Muscle of leg (tissue), 3 donors: ENCODE measurements at regions not wholly inside any gene's neighbourhood (a gene's known extent, or its start where the extent isn't known, plus 50 kb on each side); places are given as distances from the start of the nearest gene placed in this dataset.

ENCODE experiments used
- DNase-seq: peaks from one replicate; pipeline ENCODE4 v3.0.0; 2013
- H3K27ac ChIP-seq: one replicate; pipeline ENCODE4 v1.5.1; 2013; ENCODE audit warnings: mild to moderate bottlenecking, low read length, control low read depth
- H3K27me3 ChIP-seq: one replicate; pipeline ENCODE4 v1.6.1; 2013; ENCODE audit warnings: low read length; ENCODE audit not compliant: control insufficient read depth, insufficient read depth
- H3K36me3 ChIP-seq: one replicate; pipeline ENCODE4 v1.6.1; 2013; ENCODE audit warnings: low read length; ENCODE audit not compliant: control insufficient read depth, insufficient read depth
- H3K4me1 ChIP-seq: one replicate; pipeline ENCODE4 v1.6.1; 2013; ENCODE audit warnings: low read length; ENCODE audit not compliant: control insufficient read depth, insufficient read depth
- H3K4me3 ChIP-seq: one replicate; pipeline ENCODE4 v1.5.1; 2013; ENCODE audit warnings: low read length, control low read depth
- H3K9me3 ChIP-seq: replicated peaks from 2 replicates; pipeline ENCODE4 v1.6.1; 2013; ENCODE audit warnings: low read depth, low read length; ENCODE audit not compliant: control insufficient read depth
- WGBS: methylation state at CpG from one replicate; pipeline ENCODE4 v1.1.5; 2013; ENCODE audit warnings: missing lambda C conversion rate; ENCODE audit not compliant: insufficient coverage; 5-methylcytosine and 5-hydroxymethylcytosine counted together

DNA sequence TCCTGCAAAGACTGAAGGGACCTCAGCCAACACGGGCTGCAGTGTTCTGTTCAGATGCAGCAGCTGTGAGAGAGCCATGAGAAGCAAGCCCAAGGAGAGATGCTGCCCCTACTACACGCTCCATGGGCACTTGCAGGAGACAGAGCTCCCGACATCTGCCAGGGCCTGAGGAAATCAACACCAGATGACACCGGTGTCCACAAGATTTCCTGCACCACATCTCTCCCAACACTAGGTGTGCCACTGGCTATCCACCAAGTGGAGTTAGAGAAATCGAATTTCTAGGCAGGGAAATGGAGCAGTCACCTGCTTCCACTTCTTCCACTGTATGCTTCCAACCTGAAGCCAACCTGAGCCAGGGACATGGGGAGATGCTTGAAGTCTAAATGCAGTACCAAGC, 445.3 kb downstream of the RWDD3 start:
- H3K4me3 ChIP-seq: no peak overlapping the region
- DNase-seq: no peak
- H3K9me3 ChIP-seq: no peaks in the 10 kb centered on the region
- no peaks in the 10 kb centered on the region for H3K36me3 ChIP-seq
- H3K27ac ChIP-seq: no peak overlapping the region
- no peaks in the 10 kb centered on the region for H3K4me1 ChIP-seq
- no peaks in the 10 kb centered on the region for H3K27me3 ChIP-seq
- WGBS: 71% methylated on average over 2 of the region's 5 CpGs

DNA sequence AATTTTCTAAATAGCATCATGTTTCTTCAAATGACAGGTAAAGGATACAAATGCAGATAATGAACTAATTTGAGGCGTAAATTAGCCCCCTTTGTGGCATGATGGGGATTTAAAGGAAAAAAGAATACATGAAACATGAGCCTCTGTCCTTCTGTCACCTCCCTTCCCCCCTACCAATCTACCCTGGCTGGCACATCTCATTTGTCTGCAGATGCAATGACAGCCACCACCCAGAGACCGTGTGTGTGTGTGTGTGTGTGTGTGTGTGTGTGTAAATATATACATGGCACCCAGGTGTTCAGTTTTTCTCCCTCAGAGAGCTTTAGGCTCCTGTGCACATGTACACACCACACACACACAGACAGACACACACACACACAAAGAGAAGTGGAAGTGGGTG, 451.1 kb downstream of the RWDD3 start:
- Histone ChIP-seq H3K27me3 (no peaks in the 10 kb centered on the region), H3K36me3 (no peaks in the 10 kb centered on the region), H3K9me3 (no peaks in the 10 kb centered on the region), H3K27ac (no peak overlapping the region), H3K4me1 (no peaks in the 10 kb centered on the region), H3K4me3 (no peak overlapping the region)
- no CpG with 5 or more reads among the region's 2 CpGs for WGBS
- no peak for DNase-seq

DNA sequence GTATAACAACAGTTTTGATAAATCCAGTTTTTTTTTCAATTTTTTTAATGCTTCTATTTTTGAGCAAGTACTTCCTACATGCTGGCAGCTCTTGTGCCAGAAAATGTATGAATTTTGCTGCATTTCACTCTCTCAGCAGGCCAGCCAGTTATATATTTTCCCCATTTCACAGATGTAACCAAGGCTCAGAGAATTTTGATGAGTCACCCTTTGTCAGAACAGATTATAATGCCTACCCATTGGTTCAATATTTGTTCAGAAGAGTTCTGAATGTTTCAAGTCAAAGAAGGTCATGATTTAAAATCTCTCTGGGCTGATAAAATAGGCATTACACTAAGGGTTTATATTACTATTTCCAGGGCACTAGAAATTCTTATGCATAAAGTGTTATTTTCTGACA, 452.2 kb downstream of the RWDD3 start:
- H3K4me1 ChIP-seq: no peaks in the 10 kb centered on the region
- DNase-seq: no peak
- no peaks in the 10 kb centered on the region for H3K27me3 ChIP-seq
- no peaks in the 10 kb centered on the region for H3K9me3 ChIP-seq
- no peaks in the 10 kb centered on the region for H3K36me3 ChIP-seq
- no peak overlapping the region for H3K4me3 ChIP-seq
- no peak overlapping the region for H3K27ac ChIP-seq

DNA sequence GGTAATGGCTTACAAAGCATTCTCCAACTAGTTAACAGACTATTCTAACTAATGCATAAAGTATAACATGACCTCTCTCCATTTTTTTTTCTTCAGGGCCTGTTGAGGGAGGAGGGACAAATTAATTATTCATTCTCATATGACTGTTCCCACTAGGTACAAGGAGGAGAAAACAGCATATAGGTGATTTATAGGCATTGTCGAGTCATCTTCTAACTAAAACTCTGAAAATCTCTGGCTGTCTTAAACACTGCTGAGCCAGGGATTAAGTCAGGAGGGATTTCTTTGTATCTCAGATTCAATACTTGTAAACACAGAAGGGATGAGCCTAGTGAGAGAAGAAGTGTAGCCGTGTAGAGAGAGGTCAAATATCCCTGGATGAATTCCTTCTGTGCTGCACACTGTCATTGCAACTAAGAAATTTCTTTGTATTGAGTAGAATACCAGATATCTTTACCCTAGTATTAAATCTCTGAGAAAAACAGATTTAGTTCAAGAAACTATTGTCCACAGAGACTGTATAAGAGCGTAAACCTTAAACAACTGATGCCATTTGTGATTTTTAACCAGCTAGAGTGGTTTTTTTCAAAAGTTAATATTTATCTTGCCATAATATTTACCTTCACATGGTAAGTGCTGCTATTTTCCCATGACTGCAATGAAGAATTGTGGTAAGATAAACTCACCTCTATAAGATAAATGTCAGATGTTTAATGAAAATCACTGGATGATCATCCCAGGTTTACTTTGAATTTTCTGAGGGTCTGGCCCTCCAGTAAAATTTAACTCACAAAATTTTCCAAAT, 465.3 kb downstream of the RWDD3 start:
- H3K4me3 ChIP-seq: no peak overlapping the region
- H3K36me3 ChIP-seq: no peaks in the 10 kb centered on the region
- peak; percentile 49 for DNase-seq
- no peaks in the 10 kb centered on the region for H3K27me3 ChIP-seq
- H3K27ac ChIP-seq: no peak overlapping the region
- WGBS: no CpG with 5 or more reads among the region's 3 CpGs
- H3K9me3 ChIP-seq: peaks cover 12% of the 10 kb centered on the region
- no peaks in the 10 kb centered on the region for H3K4me1 ChIP-seq

DNA sequence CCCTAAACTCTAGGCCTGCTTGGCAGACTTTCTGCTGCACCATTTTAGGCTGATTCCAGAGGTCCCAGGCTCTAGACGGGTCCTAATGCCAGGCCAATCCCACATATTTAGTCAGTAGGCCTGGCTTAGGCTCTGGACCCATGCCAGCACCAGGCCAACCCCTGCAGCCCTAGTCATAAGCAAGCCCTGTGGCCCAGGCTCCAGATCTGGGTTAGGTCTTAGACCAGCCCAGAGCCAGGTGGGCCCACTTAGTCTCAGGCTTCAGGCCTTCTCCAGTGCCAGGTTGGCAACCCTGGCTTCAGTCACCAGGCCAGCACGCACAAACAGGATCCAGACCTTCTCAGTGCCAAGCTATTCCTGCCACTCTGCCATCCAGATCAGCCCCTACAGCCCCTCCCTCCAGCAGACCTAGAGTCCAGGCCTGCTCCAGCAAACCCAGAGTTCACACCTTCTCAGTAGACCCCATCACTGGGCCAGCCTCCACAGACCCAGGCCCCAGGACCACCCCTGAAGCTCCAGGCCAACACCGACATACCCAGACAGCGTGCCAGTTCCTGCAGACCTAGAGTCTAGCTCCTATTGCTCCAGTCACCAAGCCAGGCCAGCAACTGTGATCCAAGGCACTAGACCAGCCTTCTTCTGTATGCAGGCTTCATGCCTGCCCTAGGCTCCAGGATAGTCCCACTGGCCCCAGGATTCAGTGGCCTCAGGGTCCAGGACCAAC, 467.6 kb downstream of the RWDD3 start:
- Histone ChIP-seq H3K27me3 (no peaks in the 10 kb centered on the region), H3K27ac (no peak overlapping the region), H3K4me1 (no peaks in the 10 kb centered on the region), H3K4me3 (no peak overlapping the region), H3K9me3 (peaks cover 12% of the 10 kb centered on the region), H3K36me3 (no peaks in the 10 kb centered on the region)
- DNase-seq: no peak
- WGBS: 79% methylated on average over 4 of the region's 4 CpGs

DNA sequence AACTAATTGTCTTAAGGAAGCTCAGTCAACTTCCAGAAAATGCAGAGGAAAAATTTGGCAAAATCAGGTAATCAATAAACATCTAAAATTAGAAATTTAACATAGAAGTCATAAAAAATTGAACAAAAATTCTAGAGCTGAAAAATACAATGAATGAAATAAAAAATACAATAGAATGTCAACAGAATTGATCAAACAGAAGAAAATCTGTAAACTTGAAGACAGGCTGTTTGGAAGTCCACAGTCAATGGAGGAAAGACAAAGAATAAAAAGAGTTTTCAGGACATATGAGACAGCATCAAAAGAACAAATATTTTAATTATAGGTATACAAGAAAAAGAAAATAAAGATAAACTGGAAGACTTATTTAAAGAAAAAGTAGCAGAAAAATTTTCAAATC, 469.0 kb downstream of the RWDD3 start:
- Histone ChIP-seq H3K27ac (no peak overlapping the region), H3K4me3 (no peak overlapping the region), H3K4me1 (no peaks in the 10 kb centered on the region), H3K27me3 (no peaks in the 10 kb centered on the region), H3K9me3 (peaks cover 12% of the 10 kb centered on the region), H3K36me3 (no peaks in the 10 kb centered on the region)
- DNase-seq: no peak

DNA sequence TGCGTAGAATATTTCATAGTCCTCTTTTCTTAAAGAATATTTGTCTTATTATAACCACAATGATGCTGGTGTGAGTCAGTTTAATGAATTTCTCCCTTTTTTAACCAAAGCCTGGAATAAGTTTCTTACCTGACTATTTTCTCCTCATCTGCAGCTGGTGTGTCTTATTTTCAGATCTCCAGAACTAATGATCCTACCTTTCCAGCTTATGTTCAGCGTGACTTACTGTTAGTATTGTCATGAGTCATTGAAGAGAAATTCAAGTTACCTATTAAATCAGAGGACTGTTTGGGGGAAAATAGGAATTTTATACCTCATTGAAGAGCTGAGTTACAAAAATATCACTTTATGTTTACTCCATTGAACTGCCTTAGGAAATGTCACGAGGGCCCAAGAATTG, 482.1 kb downstream of the RWDD3 start:
- Histone ChIP-seq H3K9me3 (no peaks in the 10 kb centered on the region), H3K4me1 (no peaks in the 10 kb centered on the region), H3K36me3 (no peaks in the 10 kb centered on the region), H3K4me3 (no peak overlapping the region), H3K27me3 (no peaks in the 10 kb centered on the region), H3K27ac (no peak overlapping the region)
- DNase-seq: no peak
- no CpG with 5 or more reads among the region's 3 CpGs for WGBS

DNA sequence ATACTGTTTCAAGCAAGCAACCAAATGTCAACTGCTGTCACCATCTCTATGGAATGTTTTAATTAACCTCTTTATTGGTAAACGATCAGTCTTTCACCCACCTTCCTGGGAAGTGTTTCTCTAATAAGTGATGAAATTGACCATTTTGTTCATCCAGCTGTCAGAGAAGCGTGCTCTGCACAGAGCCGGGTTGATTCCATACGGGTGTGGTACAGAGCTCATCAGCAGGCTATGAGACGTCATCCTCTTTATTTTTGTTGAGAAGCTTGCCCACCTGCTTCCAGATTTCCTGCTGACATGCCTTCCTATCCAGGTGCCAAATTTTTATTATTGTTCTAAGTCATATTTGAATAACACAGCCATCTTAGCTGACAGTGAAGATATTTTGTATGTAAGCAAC, 482.5 kb downstream of the RWDD3 start:
- no peak overlapping the region for H3K27ac ChIP-seq
- no peak for DNase-seq
- WGBS: no CpG with 5 or more reads among the region's 5 CpGs

DNA sequence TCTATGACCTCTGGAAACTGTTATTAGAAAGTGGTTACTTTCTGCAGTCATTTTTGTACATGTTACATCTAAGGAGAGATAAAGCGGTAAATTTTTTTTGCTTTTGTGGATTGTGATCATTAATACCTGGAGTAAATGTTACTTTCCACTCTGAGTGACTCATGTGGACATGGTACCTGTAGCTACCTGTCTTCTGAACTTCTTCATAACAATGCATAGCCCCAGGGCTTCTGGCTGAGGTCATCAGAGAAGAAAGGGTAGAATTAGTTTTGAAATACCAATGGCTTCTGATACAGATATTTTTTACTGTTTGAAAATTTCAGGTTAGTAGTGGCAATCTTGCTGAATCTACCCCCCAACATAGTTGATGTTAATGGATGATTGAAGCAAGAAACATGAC, 489.3 kb downstream of the RWDD3 start:
- H3K27ac ChIP-seq: no peak overlapping the region
- no peak overlapping the region for H3K4me3 ChIP-seq
- no peaks in the 10 kb centered on the region for H3K36me3 ChIP-seq
- DNase-seq: no peak
- no peaks in the 10 kb centered on the region for H3K9me3 ChIP-seq
- WGBS: no CpG with 5 or more reads among the region's 1 CpG
- no peaks in the 10 kb centered on the region for H3K27me3 ChIP-seq
- no peaks in the 10 kb centered on the region for H3K4me1 ChIP-seq

More for the DNA sequence above, 482.5 kb downstream of the RWDD3 start:
- H3K4me3 ChIP-seq: no peak overlapping the region
- H3K9me3 ChIP-seq: no peaks in the 10 kb centered on the region
- H3K27me3 ChIP-seq: no peaks in the 10 kb centered on the region
- no peaks in the 10 kb centered on the region for H3K4me1 ChIP-seq
- no peaks in the 10 kb centered on the region for H3K36me3 ChIP-seq

DNA sequence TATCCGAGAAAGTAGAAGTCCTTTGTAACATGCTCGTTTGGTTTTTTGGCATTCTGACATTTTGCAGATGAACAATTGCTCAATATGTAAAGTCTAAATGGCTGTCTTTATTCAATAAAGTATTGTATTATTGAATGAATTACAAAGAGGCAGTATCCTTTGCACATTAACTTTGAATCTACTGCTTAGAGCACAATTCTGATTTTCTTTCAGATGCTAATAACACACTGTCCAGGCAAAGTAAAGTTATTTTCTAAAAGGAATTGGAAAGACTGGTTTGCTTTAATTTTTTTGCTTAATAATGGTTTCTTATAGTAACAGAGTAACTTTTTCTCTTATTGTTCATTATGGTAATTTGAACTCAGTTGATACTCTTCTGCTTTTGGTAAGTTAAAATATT, 494.8 kb downstream of the RWDD3 start:
- no peak overlapping the region for H3K27ac ChIP-seq
- no peaks in the 10 kb centered on the region for H3K9me3 ChIP-seq
- H3K27me3 ChIP-seq: no peaks in the 10 kb centered on the region
- no peak for DNase-seq
- no CpG with 5 or more reads among the region's 2 CpGs for WGBS
- no peak overlapping the region for H3K4me3 ChIP-seq
- H3K36me3 ChIP-seq: no peaks in the 10 kb centered on the region
- no peaks in the 10 kb centered on the region for H3K4me1 ChIP-seq
